ENCODE measurements at regions not wholly inside any gene's neighbourhood (a gene's known extent, or its start where the extent isn't known, plus 50 kb on each side); places are given as distances from the start of the nearest gene placed in this dataset.

GRCh38 chr22:48845356-48845936, 982.2 kb downstream of the BRD1 start:
- no peak for TF ChIP-seq CTCF (IDR thresholded peaks at IDR 0.05)
- no peak for DNase-seq
- Mint-ChIP-seq H3K27ac (no peak overlapping the region), H3K4me1 (ENCODE audit: low read depth) (no peaks in the 10 kb centered on the region), H3K4me3 (no peak overlapping the region), H3K27me3 (ENCODE audit: insufficient read depth) (peaks cover 1% of the 10 kb centered on the region; the same call in 1 of the 2 replicates), H3K9me3 (peaks cover 58% of the 10 kb centered on the region), H3K36me3 (ENCODE audit: low read depth) (peaks cover 22% of the 10 kb centered on the region; the same call in 1 of the 2 replicates)

GRCh38 chr22:48844056-48844675, 983.5 kb downstream of the BRD1 start:
- Mint-ChIP-seq H3K27ac (no peak overlapping the region), H3K4me1 (ENCODE audit: low read depth) (no peaks in the 10 kb centered on the region), H3K9me3 (peaks cover 62% of the 10 kb centered on the region), H3K27me3 (ENCODE audit: insufficient read depth) (peaks cover 1% of the 10 kb centered on the region; the same call in 1 of the 2 replicates), H3K36me3 (ENCODE audit: low read depth) (peaks cover 17% of the 10 kb centered on the region; the same call in 1 of the 2 replicates), H3K4me3 (no peak overlapping the region)
- TF ChIP-seq CTCF (IDR thresholded peaks at IDR 0.05), result no peak
- no peak for DNase-seq

GRCh38 chr22:48843640-48844039, 984.0 kb downstream of the BRD1 start:
- no peak for TF ChIP-seq CTCF (IDR thresholded peaks at IDR 0.05)
- Mint-ChIP-seq H3K4me3 (no peak overlapping the region), H3K27ac (no peak overlapping the region), H3K27me3 (ENCODE audit: insufficient read depth) (peaks cover 1% of the 10 kb centered on the region; the same call in 1 of the 2 replicates), H3K36me3 (ENCODE audit: low read depth) (peaks cover 17% of the 10 kb centered on the region; the same call in 1 of the 2 replicates), H3K9me3 (peaks cover 64% of the 10 kb centered on the region), H3K4me1 (ENCODE audit: low read depth) (no peaks in the 10 kb centered on the region)
- no peak for DNase-seq

- Mint-ChIP-seq H3K27me3 (ENCODE audit: insufficient read depth) (peaks cover 1% of the 10 kb centered on the region; the same call in 1 of the 2 replicates), H3K9me3 (peaks cover 64% of the 10 kb centered on the region), H3K4me3 (no peak overlapping the region), H3K27ac (no peak overlapping the region), H3K36me3 (ENCODE audit: low read depth) (peaks cover 17% of the 10 kb centered on the region), H3K4me1 (ENCODE audit: low read depth) (no peaks in the 10 kb centered on the region)
- DNase-seq, result no peak
- no peak for TF ChIP-seq CTCF (IDR thresholded peaks at IDR 0.05)
Observed at GRCh38 chr22:48842976-48843375, 984.7 kb downstream of the BRD1 start.

DNA sequence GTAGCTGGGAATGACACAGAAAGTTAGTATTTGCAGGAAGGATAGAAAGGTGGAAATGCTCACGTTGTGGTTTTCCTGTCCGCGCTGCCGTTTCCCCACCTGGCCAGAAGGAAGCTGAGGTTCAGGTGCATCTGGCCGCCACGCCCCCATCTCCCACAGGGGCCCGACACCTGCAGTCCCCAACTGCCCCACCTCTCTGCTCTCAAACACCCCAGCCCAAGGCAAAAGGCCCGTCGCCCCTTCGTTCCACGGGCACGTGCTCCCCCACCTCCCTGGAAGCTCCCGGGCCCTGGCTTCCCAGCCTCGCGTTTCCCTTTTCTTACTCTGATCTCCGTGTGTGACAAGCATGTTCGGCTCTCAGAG, 985.1 kb downstream of the BRD1 start:
- Mint-ChIP-seq H3K4me3 (no peak overlapping the region), H3K9me3 (peaks cover 66% of the 10 kb centered on the region)

More for the DNA sequence above, 985.1 kb downstream of the BRD1 start:
- TF ChIP-seq CTCF (IDR thresholded peaks at IDR 0.05), result no peak
- H3K4me1 Mint-ChIP-seq (ENCODE audit: low read depth), result no peaks in the 10 kb centered on the region
- H3K36me3 Mint-ChIP-seq (ENCODE audit: low read depth), result peaks cover 19% of the 10 kb centered on the region
- peaks cover 1% of the 10 kb centered on the region; the same call in 1 of the 2 replicates for H3K27me3 Mint-ChIP-seq (ENCODE audit: insufficient read depth)
- DNase-seq, result no peak
- H3K27ac Mint-ChIP-seq, result no peak overlapping the region
